ENCODE measurements at regions not wholly inside any gene's neighbourhood (a gene's known extent, or its start where the extent isn't known, plus 50 kb on each side); places are given as distances from the start of the nearest gene placed in this dataset.

DNA sequence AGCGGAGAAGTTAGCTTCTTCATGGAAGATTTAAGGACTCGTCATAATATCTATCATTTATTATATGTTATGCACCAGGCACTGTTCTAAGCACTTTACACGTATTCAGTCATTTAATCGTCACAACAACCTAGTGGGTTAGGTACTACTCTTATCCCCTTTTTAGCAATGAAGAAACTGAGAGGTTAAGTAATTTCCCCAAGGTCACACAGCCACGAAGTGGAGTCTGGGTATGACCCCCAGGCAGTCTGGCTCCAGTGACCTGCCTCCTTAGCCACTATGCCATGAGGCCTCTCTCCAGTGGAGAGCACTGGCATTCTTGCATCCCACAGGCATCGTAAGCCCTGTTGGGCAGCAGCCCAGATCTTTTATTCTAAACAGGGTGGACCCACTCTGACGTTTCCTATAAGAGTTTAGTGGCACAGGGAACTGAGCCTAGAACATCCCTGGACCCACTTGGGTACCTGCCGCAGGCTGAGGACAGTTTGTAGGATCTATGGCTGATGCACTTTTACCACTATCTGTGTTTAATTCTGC is 123.0 kb downstream of the NAV1 start:
- no peaks in the 10 kb centered on the region for H3K36me3 Mint-ChIP-seq
- no peaks in the 10 kb centered on the region for H3K4me1 Mint-ChIP-seq
- no peak overlapping the region for H3K27ac Mint-ChIP-seq
- H3K27me3 Mint-ChIP-seq: no peaks in the 10 kb centered on the region
- no peaks in the 10 kb centered on the region for H3K9me3 Mint-ChIP-seq
- no peak overlapping the region for H3K4me3 Mint-ChIP-seq
- DNase-seq (no peak), ATAC-seq (ENCODE audit: low read depth) (no peak)
- POLR2A ChIA-PET: no interaction called here

DNA sequence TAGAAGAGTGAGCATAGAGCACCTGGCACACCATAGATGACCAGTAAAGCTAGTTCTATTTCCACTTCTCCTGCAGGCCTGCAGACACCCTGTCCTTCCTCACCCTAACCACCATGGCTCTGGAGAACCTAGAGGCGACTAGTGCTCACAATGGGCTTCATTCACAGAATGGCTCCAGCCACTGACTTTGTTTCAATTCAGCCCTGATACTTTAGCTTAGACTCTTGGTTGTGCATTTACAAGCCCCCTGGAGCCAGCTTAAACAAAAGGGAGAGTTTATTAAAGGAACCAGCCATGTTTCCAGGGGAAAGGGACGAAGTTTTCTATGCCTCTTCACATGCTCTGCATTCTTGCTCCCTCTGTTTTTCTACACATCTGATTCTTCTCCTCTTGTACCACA is 123.7 kb downstream of the NAV1 start:
- H3K27me3 Mint-ChIP-seq: no peaks in the 10 kb centered on the region
- DNase-seq (no peak), ATAC-seq (ENCODE audit: low read depth) (no peak)
- no peaks in the 10 kb centered on the region for H3K9me3 Mint-ChIP-seq
- no peak overlapping the region for H3K4me3 Mint-ChIP-seq
- POLR2A ChIA-PET: no interaction called here
- H3K36me3 Mint-ChIP-seq: no peaks in the 10 kb centered on the region
- no peaks in the 10 kb centered on the region for H3K4me1 Mint-ChIP-seq
- H3K27ac Mint-ChIP-seq: no peak overlapping the region

DNA sequence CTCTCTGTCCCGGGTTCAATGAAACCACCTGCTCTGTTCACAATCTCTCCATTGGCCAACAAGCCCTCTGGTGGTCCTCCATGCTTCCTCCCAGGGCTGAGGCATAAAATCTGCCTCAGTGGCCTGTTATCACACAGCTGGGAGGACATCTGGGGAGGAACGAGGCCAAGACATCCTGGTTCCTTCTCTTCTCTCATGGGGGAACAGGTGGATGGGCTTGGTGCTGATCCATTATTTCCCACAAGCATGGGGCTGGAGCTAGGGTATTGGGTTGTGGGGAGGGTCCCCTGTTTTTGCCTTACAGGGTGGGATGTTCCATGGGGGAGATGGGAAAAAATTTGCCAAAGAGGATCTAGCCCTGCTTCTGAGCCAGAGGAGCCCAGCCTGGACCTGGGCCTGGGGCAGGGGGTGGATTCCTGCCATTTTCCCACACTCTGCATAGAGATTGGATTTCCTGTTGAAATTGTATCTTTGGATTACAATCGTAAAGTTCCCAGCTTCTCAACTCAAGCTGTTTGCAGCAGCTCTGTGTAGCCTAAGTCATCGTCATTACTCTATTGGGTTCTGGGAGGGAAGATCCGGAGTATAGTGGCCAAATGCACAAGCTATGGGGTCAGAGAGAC is 124.7 kb downstream of the NAV1 start:
- POLR2A ChIA-PET: no interaction called here
- H3K4me3 Mint-ChIP-seq: no peak overlapping the region
- no peak for ATAC-seq (ENCODE audit: low read depth)
- H3K27ac Mint-ChIP-seq: no peak overlapping the region
- H3K4me1 Mint-ChIP-seq: no peaks in the 10 kb centered on the region
- no peaks in the 10 kb centered on the region for H3K36me3 Mint-ChIP-seq
- no peaks in the 10 kb centered on the region for H3K27me3 Mint-ChIP-seq
- no peak for DNase-seq
- H3K9me3 Mint-ChIP-seq: no peaks in the 10 kb centered on the region

DNA sequence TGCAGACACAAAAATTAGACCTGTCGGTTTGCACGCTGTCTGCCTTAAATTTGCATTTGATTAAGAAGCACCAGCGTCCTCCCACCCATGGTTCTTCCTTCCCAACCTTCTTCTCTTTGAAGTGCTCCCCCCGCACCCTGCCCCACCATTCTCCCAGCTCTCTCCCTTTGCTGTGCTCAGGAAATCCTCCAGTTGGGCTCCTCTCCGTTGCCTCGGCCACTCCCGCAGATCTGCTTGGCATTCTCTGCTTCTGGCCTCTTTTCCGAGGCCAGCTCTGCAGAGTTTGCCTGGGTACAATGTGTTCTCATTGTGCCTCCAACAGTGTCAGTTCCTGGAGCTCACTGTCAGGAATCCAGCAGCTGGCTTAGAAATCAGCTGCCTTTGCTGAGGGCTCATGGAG is 126.1 kb downstream of the NAV1 start:
- ATAC-seq (ENCODE audit: low read depth): no peak
- POLR2A ChIA-PET: no interaction called here
- no peak for DNase-seq
- no peaks in the 10 kb centered on the region for H3K9me3 Mint-ChIP-seq
- H3K36me3 Mint-ChIP-seq: no peaks in the 10 kb centered on the region
- no peak overlapping the region for H3K27ac Mint-ChIP-seq
- H3K27me3 Mint-ChIP-seq: no peaks in the 10 kb centered on the region
- no peaks in the 10 kb centered on the region for H3K4me1 Mint-ChIP-seq
- no peak overlapping the region for H3K4me3 Mint-ChIP-seq

DNA sequence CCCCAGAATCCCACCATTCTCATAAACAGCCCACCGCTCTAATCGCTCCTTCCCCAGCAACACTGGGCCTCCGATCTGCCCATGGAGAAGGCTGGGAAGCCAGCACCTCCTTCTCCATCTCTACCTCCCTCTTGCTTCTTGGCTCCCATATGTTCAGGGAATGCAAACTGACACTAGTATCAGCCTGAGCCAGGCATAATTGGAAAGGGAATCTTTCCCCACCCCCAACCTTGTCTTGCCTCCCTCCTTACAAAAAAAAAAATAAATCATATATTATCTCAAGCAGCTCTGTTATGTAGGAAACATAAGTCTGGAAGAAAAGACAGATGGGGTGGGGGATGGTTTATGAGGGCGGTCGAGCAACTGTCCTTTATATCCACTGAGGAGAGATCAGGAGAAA is 127.2 kb downstream of the NAV1 start:
- H3K36me3 Mint-ChIP-seq: no peaks in the 10 kb centered on the region
- ATAC-seq (ENCODE audit: low read depth): no peak
- no peak for DNase-seq
- POLR2A ChIA-PET: no interaction called here
- no peak overlapping the region for H3K27ac Mint-ChIP-seq
- no peaks in the 10 kb centered on the region for H3K9me3 Mint-ChIP-seq
- no peaks in the 10 kb centered on the region for H3K27me3 Mint-ChIP-seq
- no peaks in the 10 kb centered on the region for H3K4me1 Mint-ChIP-seq
- H3K4me3 Mint-ChIP-seq: no peak overlapping the region

DNA sequence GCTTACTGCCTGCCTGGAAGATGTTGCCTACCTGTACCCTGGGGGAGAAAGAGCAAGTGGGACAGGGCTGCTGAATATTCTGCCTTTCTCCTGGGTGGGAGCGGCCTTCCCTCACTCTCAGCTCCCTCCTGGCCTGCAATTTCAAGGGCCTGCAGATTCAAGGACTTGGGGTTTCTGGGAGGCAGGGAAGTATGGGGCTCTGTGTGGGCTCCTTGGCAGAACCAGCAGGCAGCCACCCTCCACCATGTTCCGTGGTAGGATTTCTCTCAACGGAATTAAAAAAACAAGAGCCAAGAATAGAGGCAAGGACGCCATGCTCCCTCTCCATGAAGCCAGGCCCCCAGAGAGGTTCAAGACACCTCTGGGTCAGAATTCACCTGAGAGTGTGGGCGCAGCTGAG is 127.7 kb downstream of the NAV1 start:
- no peaks in the 10 kb centered on the region for H3K4me1 Mint-ChIP-seq
- no peaks in the 10 kb centered on the region for H3K36me3 Mint-ChIP-seq
- POLR2A ChIA-PET: no interaction called here
- H3K27ac Mint-ChIP-seq: no peak overlapping the region
- no peaks in the 10 kb centered on the region for H3K27me3 Mint-ChIP-seq
- H3K4me3 Mint-ChIP-seq: no peak overlapping the region
- DNase-seq (no peak), ATAC-seq (ENCODE audit: low read depth) (no peak)
- H3K9me3 Mint-ChIP-seq: no peaks in the 10 kb centered on the region

DNA sequence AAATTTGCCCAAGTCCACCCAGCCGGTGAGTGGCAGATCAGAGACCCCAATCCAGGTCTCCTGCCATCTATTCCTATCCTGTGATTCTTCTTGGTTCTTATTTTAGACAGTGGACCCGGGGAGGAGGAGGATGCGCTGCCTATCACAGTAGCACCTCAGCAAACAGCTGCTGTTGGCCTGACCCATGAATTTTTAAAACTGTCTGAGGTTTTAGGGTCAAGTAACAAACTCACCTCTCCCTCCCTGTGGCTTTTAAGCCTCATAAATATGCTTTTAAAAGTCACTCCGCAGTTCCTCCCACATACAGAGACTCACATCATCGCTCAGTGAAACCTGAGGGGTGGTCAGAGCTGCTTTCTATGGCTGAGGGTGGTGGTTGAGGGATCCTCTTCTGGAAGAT is 128.6 kb downstream of the NAV1 start:
- ATAC-seq (ENCODE audit: low read depth) (no peak), DNase-seq (no peak)
- Mint-ChIP-seq H3K27ac (no peak overlapping the region), H3K27me3 (no peaks in the 10 kb centered on the region), H3K36me3 (no peaks in the 10 kb centered on the region), H3K4me3 (no peak overlapping the region), H3K9me3 (no peaks in the 10 kb centered on the region), H3K4me1 (no peaks in the 10 kb centered on the region)
- POLR2A ChIA-PET: no interaction called here

DNA sequence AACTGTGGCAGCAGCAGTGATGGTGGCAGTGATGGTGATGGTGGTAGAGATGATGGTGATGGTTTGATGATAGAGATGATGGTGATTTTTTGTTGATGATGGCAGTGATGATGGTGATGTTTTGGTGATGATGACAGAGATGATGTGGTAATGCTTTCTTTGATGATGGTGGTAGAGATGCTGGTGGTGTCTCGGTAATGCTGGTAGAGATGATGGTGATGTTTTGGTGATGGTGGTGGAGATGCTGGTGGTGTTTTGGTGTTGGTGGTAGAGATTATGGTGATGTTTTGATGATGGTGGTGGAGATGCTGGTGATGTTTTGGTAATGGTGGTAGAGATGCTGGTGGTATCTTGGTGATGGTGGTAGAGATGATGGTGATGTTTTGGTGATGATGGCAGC is 131.6 kb downstream of the NAV1 start:
- ATAC-seq (ENCODE audit: low read depth) (no peak), DNase-seq (no peak)
- Mint-ChIP-seq H3K27ac (no peak overlapping the region), H3K4me1 (peaks cover 2% of the 10 kb centered on the region), H3K9me3 (no peaks in the 10 kb centered on the region), H3K36me3 (no peaks in the 10 kb centered on the region), H3K27me3 (peaks cover 4% of the 10 kb centered on the region), H3K4me3 (no peak overlapping the region)
- POLR2A ChIA-PET: no interaction called here

DNA sequence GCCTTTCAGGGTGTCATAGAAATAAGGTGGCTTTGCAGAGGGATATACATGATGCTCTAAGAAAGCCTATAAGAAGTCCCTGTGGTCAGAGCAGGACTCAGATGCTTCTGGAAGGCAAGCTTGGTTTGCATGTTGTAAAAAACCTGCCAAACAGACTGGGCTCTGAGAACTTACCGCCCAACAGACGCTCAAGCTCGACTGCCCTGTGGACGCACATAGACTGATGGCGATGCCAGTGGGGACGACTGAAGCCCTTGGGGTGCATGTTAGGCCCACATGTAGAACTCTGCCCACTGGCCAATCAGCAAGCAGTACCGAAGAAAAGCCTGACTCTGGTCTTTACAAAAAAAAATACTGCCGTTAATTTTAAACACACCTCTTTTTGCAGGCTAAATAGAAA is 133.8 kb downstream of the NAV1 start:
- Mint-ChIP-seq H3K27me3 (peaks cover 6% of the 10 kb centered on the region), H3K4me1 (peaks cover 2% of the 10 kb centered on the region), H3K36me3 (no peaks in the 10 kb centered on the region), H3K27ac (no peak overlapping the region), H3K4me3 (no peak overlapping the region), H3K9me3 (no peaks in the 10 kb centered on the region)
- DNase-seq (no peak), ATAC-seq (ENCODE audit: low read depth) (no peak)
- POLR2A ChIA-PET: no interaction called here

DNA sequence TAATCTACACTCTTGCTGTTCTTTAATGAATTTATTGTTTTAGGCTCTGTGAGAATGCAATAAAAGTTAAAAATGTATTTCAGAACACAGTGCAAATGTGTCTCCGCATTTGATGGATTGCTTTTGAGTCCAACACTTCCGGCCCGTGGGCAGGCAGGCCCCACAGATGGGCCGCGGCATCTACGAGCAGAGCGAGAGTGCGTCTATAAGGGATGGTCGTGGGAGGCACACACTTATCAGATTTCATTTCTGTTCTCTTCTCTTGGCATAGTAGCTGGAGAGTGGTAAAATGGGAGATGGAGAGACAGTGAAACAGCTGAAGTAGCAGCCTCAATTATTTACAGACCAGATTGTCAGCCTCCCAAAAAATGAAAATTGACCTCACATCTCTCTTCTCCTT is 134.2 kb downstream of the NAV1 start:
- no peak for DNase-seq
- POLR2A ChIA-PET: no interaction called here
- H3K27ac Mint-ChIP-seq: no peak overlapping the region
- peaks cover 6% of the 10 kb centered on the region for H3K27me3 Mint-ChIP-seq
- peaks cover 2% of the 10 kb centered on the region for H3K4me1 Mint-ChIP-seq
- no peak for ATAC-seq (ENCODE audit: low read depth)
- no peaks in the 10 kb centered on the region for H3K9me3 Mint-ChIP-seq
- H3K36me3 Mint-ChIP-seq: no peaks in the 10 kb centered on the region
- no peak overlapping the region for H3K4me3 Mint-ChIP-seq

DNA sequence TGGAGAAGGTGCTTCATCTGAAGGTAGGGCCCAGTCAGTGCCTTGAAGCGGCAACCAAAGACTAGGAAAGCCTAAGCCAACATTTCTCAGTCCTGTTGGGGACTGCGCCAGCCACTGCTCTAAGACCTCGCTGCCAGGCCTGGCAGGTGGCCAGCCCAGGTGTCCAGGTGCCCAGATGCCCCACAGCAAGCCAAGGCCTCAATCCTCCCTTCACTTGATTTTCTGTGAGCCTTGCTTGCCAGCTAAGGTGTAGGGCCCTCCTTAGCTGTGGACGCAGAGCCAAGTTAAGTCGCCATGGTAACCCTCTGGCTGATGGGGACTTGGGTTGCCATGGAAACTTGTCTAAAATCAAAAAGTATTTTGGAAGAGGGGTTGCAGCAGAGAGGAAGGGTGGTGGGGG is 135.0 kb downstream of the NAV1 start:
- Mint-ChIP-seq H3K27ac (no peak overlapping the region), H3K4me1 (peaks cover 2% of the 10 kb centered on the region), H3K36me3 (no peaks in the 10 kb centered on the region), H3K4me3 (no peak overlapping the region), H3K27me3 (peaks cover 6% of the 10 kb centered on the region), H3K9me3 (no peaks in the 10 kb centered on the region)
- DNase-seq (no peak), ATAC-seq (ENCODE audit: low read depth) (no peak)
- POLR2A ChIA-PET: no interaction called here

DNA sequence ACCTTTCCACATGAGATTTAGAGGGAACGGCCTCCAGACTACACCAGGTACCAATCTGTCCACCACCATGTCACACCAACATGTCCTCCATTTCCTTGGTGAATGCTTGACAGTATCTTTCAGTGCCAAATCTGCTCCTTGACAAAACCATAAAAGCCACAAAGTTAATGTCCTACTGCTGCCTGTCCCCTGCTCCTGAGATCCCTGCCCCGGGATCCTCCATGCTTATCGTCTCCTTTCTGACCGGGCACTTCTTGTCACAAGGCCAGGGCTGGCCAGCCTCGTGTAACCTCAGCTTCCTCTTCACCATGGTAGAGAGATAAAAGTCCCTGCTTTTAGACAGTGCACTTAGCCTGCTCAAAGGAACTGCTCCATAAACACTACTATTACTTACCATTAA is 136.2 kb downstream of the NAV1 start:
- H3K27ac Mint-ChIP-seq: no peak overlapping the region
- no peak for DNase-seq
- H3K36me3 Mint-ChIP-seq: no peaks in the 10 kb centered on the region
- peaks cover 2% of the 10 kb centered on the region for H3K9me3 Mint-ChIP-seq
- no peak for ATAC-seq (ENCODE audit: low read depth)
- no peak overlapping the region for H3K4me3 Mint-ChIP-seq
- POLR2A ChIA-PET: no interaction called here
- H3K4me1 Mint-ChIP-seq: peaks cover 2% of the 10 kb centered on the region
- H3K27me3 Mint-ChIP-seq: peaks cover 8% of the 10 kb centered on the region

DNA sequence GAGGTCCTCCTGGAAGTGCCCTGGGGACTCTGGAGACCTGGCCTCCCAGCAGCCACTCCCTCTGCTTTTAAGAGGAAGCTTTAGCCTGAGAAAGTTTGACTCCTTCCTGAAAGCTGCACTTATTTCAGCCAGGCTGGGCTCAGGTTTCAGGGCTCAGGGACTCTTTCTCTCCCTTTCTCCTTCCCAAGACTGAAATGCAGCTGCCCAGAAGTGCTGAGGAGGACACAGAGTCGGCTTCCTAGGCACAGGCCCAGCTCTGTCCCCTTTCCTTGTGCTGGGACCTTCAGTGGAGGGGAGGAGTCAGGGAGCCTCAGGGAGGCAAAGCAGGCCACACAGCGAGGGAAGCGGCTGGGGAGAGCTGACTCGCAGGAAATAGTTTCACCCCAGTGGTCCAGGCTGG is 137.3 kb downstream of the NAV1 start:
- Mint-ChIP-seq H3K4me1 (peaks cover 2% of the 10 kb centered on the region), H3K27me3 (peaks cover 8% of the 10 kb centered on the region), H3K36me3 (peaks cover 2% of the 10 kb centered on the region), H3K27ac (no peak overlapping the region), H3K4me3 (no peak overlapping the region), H3K9me3 (peaks cover 2% of the 10 kb centered on the region)
- ATAC-seq (ENCODE audit: low read depth) (peak; percentile 33), DNase-seq (no peak)
- POLR2A ChIA-PET: no interaction called here

DNA sequence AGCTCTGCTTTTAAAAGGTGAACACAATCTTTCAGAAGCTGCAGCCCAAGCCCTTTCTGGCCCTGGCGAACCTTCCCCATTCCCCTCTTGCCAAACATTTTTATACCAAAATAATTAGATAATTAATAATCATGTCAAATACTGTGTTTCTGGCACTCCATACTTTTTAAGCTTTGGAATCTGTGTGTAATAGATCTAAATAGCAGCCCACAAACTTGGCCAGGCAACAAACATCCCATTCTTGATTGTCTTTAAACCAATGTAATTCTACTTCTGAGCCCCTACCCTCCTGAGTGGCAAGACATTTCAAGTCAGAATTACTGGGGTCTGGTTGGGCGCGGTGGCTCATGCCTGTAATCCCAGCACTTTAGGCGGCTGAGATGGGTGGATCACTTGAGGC is 137.7 kb downstream of the NAV1 start:
- ATAC-seq (ENCODE audit: low read depth) (no peak), DNase-seq (no peak)
- Mint-ChIP-seq H3K9me3 (peaks cover 2% of the 10 kb centered on the region), H3K36me3 (peaks cover 2% of the 10 kb centered on the region), H3K27ac (no peak overlapping the region), H3K4me3 (no peak overlapping the region), H3K4me1 (peaks cover 2% of the 10 kb centered on the region), H3K27me3 (peaks cover 8% of the 10 kb centered on the region)
- POLR2A ChIA-PET: no interaction called here

All from activated naive CD8-positive, alpha-beta T cell treated with anti-CD3 and anti-CD28 coated beads, Interleukin-2, amount 10 ng/mL, durations not matched to agents 7 days and 5 days (primary cell).